GM12872 (cell line): ENCODE measurements at regions not wholly inside any gene's neighbourhood (a gene's known extent, or its start where the extent isn't known, plus 50 kb on each side); places are given as distances from the start of the nearest gene placed in this dataset.

Experiments used
- TF ChIP-seq, protein P1 (sequence below): IDR thresholded peaks from 3 replicates; pipeline ENCODE4 v1.5.1; 2011; ENCODE audit warnings: low read depth, mild to moderate bottlenecking, low read length, moderate library complexity; ENCODE audit not compliant: insufficient read depth

DNA sequence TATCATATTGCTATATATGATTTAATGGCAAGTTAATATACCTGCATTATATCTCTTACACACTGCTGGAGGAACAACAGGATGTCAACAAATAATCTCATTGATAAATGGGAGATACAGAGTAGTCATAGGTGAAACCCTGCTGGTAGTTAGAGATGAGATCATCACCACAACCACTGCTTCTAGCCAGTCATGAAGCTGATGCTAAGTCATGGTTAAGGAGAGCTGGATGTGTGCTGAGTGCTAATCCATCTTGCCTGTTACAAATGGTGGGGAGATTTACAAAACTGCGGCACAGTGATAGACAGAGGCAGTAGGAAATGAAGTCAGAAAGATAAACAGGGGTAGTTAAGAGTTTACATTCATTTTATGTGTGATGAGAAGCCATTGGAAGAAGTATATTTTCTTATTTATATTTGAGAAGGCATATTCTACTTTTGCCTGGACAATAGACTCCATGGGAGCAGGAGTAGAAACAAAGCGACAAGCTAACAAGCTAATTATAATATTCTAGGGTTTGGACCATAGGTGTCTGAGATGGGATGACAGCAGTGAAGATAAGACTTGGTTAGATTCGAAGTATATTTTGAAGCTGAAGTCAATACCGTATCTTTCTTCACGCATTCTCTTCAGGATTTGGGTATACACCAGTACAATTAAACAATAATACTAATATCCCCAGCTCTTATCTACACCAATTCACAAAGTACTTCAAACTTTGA is 78.0 kb upstream of the TRPC4 start:
- TF ChIP-seq, protein P1, sequence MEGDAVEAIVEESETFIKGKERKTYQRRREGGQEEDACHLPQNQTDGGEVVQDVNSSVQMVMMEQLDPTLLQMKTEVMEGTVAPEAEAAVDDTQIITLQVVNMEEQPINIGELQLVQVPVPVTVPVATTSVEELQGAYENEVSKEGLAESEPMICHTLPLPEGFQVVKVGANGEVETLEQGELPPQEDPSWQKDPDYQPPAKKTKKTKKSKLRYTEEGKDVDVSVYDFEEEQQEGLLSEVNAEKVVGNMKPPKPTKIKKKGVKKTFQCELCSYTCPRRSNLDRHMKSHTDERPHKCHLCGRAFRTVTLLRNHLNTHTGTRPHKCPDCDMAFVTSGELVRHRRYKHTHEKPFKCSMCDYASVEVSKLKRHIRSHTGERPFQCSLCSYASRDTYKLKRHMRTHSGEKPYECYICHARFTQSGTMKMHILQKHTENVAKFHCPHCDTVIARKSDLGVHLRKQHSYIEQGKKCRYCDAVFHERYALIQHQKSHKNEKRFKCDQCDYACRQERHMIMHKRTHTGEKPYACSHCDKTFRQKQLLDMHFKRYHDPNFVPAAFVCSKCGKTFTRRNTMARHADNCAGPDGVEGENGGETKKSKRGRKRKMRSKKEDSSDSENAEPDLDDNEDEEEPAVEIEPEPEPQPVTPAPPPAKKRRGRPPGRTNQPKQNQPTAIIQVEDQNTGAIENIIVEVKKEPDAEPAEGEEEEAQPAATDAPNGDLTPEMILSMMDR: no peak

DNA sequence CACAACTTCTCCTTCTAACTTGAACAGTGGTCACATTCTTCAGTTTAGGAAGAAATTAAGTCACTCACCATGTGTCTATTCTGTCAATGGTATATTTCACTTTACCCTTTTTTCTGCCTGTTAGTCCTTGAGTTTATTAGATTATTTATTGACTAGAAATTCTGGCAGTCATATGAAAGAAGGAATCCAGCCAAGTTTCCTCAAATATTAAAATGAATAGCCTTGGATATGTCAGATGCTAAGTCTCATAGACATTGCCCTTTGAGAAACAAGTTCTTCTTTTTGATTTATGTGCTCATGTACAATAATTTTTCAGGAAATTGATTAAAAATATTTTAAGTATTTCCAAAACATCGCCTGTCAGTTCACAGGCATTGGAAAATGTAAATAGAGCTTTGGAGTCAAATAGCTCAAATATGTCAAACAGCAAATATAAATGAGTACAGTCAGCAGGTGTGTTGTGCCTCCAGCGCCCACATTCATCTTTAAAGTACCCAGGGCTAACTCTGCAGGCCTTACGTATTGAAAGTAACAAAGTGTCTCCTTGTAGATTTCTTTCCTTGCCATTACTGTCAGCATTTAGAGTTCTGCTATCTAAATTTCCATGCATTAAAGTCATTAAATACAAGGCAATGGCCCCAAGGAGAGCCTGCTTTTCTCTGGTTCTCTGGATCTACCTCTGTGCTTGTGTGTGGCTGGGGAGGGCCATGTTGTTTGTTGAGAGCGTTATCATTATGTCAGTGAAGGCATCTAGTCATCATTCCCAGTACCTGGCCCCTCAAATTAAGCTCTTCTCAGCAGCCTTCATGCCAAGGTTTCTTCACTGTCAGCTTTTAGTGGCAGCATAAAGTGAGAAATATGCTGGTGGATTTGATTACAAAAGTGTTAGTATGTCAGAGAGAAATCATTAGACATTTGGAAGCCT is 76.3 kb upstream of the TRPC4 start:
- TF ChIP-seq, protein P1: no peak

DNA sequence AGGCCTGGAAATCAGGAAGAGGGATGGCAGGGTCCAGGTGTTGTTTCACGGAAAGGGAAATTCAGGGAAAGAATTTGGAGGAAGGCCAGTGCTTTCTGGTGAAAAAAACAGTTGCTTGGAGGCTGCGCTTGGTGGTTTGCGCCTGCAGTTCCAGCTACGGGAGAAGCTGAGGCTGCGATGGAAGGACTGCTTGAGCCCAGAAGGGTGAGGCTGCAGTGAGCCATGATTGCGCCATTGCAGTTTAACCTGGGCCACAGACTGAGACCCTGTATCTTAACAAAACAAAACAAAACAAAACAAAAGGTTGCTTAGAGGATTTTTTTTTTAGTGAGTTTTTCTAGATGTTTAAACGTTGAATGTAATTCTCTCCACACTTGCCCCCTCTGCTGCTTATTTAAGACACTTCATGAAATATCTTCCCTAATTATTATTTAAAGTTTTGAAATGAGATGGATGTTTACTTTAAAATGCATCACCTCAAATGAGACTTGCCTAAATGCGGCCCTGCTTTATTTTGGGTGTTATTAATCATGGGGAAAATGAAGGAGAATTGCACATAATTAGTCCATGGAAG is 75.4 kb upstream of the TRPC4 start:
- TF ChIP-seq, protein P1: no peak

DNA sequence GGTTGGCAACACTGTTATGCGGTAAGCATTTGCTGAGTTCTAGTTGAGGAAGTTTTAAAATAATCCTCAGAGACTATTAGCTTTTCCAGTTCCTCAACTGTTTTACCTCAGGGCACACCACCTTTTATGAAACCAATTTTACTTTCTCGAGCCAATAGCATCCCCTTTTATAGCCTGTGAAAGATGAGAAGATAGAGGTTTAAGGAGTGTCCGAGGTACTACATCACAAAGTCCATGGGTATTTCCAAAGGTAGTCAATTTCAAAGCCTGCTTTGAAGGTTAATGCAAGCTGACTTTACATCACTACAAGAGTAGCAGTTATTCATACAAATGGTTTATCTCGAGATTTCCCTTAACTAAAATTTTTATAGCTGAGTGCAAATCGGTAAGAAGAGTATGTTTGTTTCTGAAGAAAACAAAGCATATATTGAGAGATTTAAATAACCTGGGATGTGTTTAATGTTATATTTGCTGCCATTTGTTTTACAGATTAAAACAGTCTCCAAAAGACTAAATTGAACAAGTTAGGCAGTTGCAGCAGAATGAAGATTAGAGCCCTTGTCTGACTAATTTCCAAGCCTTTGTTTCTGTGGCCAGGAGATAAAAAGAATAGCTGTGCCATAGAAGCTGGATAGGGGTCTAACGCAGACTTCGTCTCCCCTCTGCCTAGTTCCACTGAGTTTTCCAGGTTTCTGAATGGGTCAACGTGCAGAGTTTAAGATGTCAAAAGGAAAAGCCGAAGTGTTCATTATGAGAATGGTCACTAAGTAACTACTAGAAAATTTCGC is 74.7 kb upstream of the TRPC4 start:
- TF ChIP-seq, protein P1: no peak

DNA sequence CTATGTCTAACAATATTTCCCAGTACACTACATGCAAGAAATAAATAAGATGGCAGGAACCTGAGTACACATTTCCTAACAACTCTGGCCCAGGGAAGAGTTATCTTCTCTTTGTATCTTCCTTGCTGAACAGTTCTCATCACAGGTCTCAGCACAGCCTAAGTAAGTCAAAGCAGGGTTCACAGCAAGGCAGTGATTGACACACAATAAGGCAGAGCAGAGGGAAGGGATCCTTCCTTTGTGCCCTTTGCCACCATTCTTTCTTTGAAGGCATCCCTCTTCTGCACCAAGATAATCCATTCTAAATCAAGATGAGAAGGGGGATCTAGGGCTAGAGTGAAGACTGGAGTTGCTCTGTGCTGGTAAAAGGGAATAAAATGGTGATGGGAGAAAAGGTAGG is 73.4 kb upstream of the TRPC4 start:
- TF ChIP-seq, protein P1: no peak

DNA sequence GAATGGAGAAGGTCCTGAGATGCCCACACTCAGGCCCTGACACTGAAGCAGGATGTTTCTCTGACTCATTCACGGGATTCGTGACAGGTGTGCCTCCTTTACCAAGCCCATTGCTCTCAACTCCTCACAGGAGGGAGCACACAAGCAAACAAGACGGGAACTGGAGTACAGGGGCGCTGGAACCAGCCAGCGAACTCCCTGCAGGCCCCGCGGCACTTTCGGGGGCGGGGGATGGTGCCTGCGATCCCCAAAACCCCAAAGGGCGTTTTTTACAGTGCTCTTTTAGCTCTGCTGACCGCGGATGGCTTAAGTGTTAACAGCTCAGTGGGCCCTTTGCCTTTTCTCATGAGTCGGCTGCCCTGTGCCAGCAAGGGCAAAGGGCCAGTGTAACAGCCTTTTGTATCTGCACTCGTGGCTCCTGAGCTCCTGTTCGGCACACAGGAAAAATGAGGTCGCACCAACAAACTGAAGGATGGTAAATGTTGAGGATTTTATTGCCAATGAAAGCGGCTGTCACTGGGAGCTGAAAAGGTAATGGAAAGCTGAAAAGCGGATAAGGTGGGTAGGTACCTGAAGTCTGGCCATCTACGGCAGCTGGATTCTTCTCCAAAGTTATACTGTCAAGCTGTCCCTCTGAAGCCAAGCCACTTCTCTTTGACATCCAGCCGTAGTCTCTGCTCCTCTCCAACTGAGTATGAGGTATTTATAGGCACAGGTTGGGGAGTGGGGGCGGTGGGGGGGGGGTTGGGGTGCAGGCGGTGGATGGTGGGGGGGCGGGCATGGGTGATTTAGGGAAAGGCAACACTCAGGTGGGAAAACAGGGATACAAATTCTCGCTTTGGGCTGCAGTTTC is 65.0 kb upstream of the TRPC4 start:
- TF ChIP-seq, protein P1: no peak
